GM21529 (cell line): ENCODE measurements at regions not wholly inside any gene's neighbourhood (a gene's known extent, or its start where the extent isn't known, plus 50 kb on each side); places are given as distances from the start of the nearest gene placed in this dataset.

Experiments
- ATAC-seq: cut with Tn5 transposase; IDR thresholded peaks from one replicate; pipeline ENCODE4 v1.9.1; 2021; ENCODE audit not compliant: unreplicated experiment

DNA sequence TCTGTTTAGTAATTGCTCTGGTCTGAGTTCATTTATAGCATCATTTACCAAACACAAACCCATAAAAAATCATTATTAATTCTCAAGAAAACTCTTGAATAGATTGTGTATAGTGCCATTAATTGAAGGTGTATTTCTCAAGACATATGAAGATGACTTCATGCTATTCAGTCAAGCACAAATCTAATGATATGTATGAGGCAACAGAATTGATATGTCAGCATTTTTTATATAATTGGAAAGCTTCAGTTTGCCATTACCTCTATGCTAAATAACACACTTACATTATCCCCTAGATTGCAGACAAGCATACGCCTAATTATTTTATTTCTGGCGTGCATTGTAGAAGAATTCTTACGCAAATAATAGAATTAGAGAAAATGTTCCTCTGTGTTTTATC is 461.8 kb downstream of the PDHA2 start:
- no peak for ATAC-seq

GRCh38 chr4:96305030-96305429 is 465.1 kb downstream of the PDHA2 start:
- ATAC-seq: no peak

DNA sequence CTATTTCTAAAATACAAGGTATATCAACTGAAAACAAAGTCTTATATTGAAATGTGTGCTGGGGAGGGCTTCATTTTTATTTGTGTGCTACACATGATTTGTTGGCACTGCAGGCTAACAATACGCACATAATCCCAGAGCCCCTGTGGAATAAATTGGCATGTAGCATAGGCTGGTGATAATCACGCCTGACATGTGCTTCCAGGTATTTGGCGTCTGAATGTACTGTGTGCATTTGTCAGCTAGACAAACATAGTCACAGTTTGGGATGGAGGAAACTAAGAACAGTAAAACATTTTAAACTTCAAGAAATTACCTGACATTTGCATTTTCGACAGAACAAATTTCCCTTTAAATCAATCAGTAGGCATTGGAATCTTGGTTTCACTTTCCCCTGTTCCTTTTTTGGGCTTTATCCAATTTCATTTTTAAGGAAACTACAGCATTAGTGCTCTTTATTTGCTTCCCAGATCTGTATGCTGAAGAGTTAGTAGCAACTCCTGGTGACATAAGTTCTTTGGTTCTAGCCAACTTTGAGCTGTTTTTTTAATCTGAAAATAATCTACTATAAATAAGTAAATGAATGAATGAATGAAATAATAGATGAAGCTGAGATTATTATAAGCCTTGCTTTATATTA is 472.3 kb downstream of the PDHA2 start:
- ATAC-seq: no peak

DNA sequence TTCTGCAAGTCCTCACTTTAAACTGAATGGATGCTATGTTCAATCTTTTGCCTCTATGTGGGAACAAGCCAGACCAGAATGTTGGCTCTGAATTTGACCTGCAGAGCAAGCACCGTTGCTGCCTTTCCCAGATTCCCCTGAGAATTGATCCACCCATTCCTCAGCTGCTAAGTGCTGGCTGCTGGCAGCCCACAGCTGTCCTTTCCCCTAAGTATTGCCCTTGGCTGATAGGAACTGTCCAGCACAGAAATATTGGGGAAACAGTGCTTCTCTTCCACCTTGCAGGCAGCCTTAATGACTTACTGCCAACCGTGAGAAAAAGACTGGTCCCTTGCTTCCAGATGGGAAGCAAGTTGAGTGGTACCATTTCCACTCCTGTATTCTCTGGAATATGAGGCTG is 475.9 kb downstream of the PDHA2 start:
- no peak for ATAC-seq

DNA sequence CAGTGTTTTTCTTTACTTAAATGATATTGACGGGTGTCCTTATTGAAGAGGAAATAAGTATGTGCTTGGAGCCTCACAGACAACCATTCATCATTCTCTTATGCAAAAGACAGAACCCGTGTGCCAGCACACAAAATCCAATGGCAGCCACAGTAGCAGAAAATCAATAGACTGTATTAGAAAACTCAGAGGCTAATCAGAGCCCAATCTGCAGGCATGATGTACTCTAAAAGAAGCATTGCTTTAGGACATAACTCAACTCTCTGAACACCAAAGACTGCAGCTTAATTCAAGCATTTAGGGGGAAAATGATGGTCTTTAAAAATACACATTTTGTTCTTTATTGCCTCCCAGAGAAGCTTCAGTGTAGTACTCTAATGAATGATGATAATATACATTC is 476.9 kb downstream of the PDHA2 start:
- ATAC-seq: no peak

DNA sequence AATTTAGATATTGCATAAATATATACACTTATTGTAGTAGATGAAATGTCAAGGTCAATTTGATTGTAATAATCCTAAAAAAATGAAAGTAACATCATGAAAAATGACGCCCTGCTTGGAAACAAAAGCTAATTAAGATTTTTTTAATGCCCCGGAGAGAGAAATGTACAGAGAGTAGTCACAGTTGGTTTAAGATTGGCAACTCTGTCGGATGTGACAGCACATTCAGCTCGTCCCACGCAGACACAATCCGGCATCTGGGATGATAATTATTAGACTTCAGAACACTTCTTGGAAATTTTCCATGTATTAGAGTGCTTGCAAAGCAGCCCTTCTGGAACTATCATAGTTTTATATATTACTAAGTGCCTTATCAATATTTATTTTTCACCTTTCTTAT is 478.0 kb downstream of the PDHA2 start:
- no peak for ATAC-seq

DNA sequence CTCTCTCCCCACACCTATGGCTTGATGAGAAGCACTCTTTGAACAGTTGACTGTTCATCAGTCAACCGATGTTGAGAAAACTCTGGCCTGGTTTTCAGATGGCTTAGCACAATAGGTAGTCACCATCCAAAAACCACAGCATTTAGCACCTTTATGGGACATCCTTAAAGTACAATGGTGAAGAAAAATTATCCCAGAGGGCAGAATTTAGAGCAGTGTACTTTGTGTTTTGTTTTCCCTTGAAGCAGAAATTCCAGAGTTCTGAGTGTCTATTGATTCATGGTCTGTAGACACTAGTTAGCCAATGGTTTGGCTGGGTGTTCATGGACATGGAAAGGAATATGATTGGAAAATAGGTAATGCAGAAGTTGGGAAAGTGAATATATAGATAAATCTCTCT is 487.0 kb downstream of the PDHA2 start:
- ATAC-seq: no peak

DNA sequence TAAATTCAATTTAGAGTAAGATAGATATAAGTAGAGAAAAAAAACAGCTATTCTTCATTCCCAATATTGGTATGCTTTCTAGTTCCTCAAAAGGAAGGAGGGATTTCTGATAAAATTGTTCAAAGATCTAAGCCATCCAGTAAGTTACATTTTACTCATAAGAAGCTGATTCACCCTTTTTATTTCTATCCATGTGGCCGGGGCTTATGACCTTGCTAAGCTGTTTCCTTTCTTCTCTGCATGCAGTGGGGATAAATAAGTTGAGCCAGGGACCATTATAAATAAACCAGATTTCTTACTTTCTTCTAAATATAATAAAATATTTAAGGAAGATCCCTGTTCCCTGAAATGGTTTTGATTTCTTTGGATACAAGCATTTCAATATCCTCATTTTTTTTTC is 502.3 kb downstream of the PDHA2 start:
- no peak for ATAC-seq

DNA sequence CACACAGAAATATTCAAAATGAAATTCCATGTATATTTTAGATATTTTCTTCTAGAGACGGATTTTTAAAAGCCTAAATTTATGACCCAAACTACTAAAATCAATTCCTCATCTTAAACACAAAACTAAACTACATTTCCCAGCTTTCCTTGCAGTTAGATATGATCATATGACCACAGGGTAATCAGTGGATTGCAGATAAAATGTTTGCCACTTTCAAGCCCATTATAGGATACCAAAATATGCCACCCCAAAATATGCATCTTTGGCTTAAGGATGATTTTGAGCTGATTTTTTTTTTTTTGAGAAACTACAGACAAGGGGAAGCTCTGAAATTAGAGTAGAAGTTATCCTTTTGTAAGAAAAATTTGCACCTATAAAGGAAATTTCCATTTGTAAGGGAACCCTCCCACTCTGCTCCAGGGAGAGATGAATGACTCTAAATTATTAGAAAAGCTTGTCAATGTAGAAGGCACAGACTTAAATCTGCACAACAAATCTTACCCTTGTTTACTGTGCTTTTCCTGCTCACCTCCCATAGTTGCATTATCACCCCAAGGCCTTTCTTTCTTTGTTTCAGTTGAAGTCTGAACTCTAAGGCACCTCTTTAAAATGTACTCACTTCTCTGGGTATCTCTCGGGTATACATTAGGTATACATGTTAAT is 503.0 kb downstream of the PDHA2 start:
- ATAC-seq: no peak

- ATAC-seq: no peak
Measured at GRCh38 chr4:96343836-96344235, 503.9 kb downstream of the PDHA2 start.

DNA sequence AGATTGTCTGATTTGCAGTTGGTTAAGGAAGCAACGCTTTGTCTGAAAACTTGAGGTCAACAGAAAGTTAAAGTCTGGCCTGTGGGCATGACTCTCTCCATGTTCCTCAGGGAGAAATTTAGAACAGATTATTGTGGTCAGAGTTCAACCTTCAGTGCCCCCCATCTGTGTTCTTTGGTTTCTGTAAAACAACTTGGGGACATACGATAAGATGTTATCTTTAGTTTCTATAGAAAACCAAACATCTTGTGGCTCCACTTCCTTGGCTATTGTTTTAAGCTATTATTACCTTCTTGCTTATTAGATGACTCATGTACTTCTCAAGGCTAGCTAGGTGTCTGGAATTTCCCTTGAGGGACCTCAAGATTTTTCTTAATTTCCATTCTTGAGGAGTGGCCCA is 507.7 kb downstream of the PDHA2 start:
- no peak for ATAC-seq

DNA sequence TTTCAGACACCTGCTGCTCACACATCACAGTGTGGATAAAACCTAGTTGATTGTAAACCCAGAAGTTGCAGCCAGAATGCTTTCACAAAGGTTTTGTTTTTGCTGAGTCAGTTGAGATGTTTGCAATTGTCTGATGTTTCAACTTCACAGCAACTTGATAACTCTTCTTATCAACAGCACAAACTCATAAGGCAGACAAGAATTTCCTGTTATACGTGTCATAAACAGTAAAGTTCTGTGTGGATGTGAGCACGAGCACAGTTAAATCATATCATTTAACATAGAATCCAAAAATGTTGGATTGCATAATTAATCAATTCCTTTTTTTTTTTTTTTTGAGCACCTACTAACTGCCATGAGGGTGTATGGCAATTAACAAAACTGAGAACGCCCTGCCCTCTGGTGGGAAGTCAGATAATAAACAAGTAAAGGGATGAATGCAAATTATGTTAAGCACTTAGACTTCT is 512.2 kb downstream of the PDHA2 start:
- no peak for ATAC-seq

GRCh38 chr4:96354036-96354712 is 514.3 kb downstream of the PDHA2 start:
- ATAC-seq: no peak

DNA sequence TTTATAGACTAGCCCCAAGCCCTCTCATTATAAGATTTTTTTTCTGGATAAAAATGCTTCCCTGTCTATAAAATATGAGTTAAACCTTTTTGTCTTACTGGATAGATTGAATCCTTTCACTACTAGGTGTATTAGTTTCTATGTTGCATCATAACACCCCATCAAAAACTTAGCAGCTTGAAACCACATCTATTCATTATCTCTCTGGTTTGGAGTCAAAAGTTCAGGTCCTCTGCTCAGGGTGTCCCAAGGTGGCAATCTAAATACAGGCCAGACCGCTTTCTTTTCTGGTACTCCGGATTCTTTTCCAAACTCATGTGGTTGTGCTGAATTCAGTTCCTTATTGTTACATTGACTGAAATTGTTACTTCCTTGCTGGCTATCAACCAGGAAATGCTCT is 515.5 kb downstream of the PDHA2 start:
- no peak for ATAC-seq

GRCh38 chr4:96356591-96357370 is 516.9 kb downstream of the PDHA2 start:
- ATAC-seq: no peak

DNA sequence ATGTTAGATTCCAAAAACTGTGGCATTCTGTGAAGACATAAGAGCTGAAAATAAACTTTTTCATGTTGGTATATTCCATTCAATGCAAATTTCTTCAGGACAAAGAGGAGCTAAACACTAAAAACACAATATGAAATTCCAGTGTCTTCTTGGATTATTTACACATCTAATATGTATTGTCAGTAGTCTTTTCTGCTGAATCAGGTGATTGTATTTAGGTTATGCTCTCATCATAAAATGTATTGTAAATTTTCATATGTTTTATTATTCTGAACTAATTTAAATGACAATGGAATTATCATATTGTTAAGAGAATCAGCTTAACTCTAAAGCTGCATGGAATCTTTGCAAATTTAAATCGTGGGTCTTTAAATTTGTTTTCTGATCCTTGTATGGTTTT is 526.7 kb downstream of the PDHA2 start:
- no peak for ATAC-seq

GRCh38 chr4:96375367-96375766 is 535.5 kb downstream of the PDHA2 start:
- ATAC-seq: no peak

- ATAC-seq: no peak
Measured at GRCh38 chr4:96379524-96379923, 539.6 kb downstream of the PDHA2 start.

DNA sequence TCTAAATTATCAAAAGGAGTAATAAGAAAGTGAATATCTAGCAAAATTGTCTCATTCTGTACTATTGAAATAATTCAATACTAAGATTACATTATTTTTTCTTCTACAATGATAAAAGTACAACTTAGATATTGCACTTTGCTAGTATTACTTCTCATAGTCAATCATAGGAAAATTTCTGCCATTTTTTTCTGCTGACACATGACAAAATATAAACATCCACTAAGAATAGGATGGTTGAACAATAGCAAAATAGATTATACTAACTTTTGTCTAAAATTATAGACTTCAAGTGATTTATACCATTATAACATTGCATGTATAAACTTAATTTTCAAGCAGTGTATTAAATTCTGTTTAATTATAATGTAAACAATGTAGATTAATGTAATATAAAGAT is 540.2 kb downstream of the PDHA2 start:
- no peak for ATAC-seq

DNA sequence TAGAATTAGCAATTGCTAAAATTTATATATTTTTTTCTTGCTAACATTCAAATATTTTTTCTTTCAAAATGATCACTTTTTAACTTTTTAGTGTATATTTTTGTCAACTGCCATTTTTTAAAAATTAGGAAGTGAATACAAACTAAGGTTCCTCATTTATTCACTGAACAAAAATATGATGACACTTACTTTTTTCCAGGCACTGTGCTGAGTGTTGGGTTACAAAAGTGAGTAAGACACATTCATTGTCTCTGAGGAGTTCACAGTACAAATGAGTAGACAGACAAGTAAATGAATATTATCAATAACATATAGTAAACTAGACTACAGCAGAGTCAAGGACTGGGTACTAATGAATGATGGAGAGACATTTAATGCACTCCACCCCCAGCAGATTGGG is 543.5 kb downstream of the PDHA2 start:
- no peak for ATAC-seq

DNA sequence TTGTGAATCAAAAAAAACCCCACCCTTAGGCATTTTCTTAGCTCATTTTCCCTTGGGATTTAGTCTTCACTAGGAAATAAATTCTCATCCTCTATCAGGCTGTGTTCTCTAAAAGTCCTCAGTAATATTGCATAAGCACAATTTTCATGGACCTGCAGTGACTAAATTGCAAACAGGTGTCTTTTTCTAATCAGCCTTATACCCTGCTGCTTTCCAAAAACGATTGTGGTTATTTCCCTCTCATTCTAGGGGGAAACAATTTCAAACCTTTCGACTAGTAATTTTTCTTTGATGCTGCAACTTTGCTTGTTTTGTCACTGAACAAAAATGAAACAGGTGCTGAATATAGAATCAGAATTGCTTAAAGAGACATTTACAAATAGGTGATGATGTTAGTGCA is 549.9 kb downstream of the PDHA2 start:
- no peak for ATAC-seq

GRCh38 chr4:96390404-96390803 is 550.5 kb downstream of the PDHA2 start:
- ATAC-seq: no peak
